IMR-90 (cell line): ENCODE measurements at regions not wholly inside any gene's neighbourhood (a gene's known extent, or its start where the extent isn't known, plus 50 kb on each side); places are given as distances from the start of the nearest gene placed in this dataset.

Source experiments
- ATAC-seq: fragments of 200-7000 bp; cut with Tn5 transposase; 2 replicates; pipeline ENCODE4 v1.9.1; 2020; ENCODE audit warnings: low read depth, mild to moderate bottlenecking, moderate library complexity
- BruUV-seq: library from RNA; stranded (reverse); fragments of 400-500 nt; replicated peaks from 2 replicates; lab custom pipeline; 2021; lab: Mats Ljungman, UMichigan
- CTCF ChIA-PET: fragments of 300-600 bp; formaldehyde crosslinking; extraction: SDS; loops from one replicate; lab custom pipeline; 2021; ENCODE audit warnings: antibody characterized with exemption; lab: Yijun Ruan, JAX
- POLR2A ChIA-PET: fragments of 300-600 bp; sonication (Branson Sonifier 250); formaldehyde crosslinking; loops from one replicate; lab custom pipeline; 2022; ENCODE audit warnings: antibody characterized with exemption; ENCODE audit not compliant: unreplicated experiment; lab: Charles Lee
- DNase-seq: peaks from one replicate; pipeline ENCODE4 v3.0.0; 2013
- H2AFZ ChIP-seq: replicated peaks from 2 replicates; pipeline ENCODE3; 2013; ENCODE audit warnings: low read length, mild to moderate bottlenecking; ENCODE audit not compliant: poor library complexity
- H2AK5ac ChIP-seq: 2 replicates; pipeline ENCODE4 v1.6.1; 2013; ENCODE audit warnings: low read depth, low read length, inconsistent platforms
- H2AK9ac ChIP-seq: replicated peaks from 2 replicates; pipeline ENCODE3; 2013; ENCODE audit warnings: mild to moderate bottlenecking, low read depth, low read length, moderate library complexity; ENCODE audit not compliant: poor library complexity
- H2BK120ac ChIP-seq: 2 replicates; pipeline ENCODE4 v1.6.1; 2013; ENCODE audit warnings: low read depth, low read length, inconsistent platforms
- H2BK15ac ChIP-seq: 3 replicates; pipeline ENCODE4 v1.6.1; 2013; ENCODE audit warnings: low read depth, low read length, inconsistent platforms
- H2BK20ac ChIP-seq: 2 replicates; pipeline ENCODE4 v1.6.1; 2013; ENCODE audit warnings: low read depth, mild to moderate bottlenecking, inconsistent platforms, low read length, moderate library complexity
- H2BK5ac ChIP-seq: 2 replicates; pipeline ENCODE4 v1.6.1; 2013; ENCODE audit warnings: mild to moderate bottlenecking, low read depth, low read length, inconsistent platforms; ENCODE audit not compliant: poor library complexity, severe bottlenecking
- H3K14ac ChIP-seq: replicated peaks from 2 replicates; pipeline ENCODE4 v1.6.1; 2013; ENCODE audit warnings: low read depth, low read length, inconsistent platforms
- H3K18ac ChIP-seq: 2 replicates; pipeline ENCODE4 v1.6.1; 2013; ENCODE audit warnings: low read depth, low read length, control low read depth
- H3K23ac ChIP-seq: 2 replicates; pipeline ENCODE4 v1.6.1; 2013; ENCODE audit warnings: low read depth, low read length, inconsistent platforms
- H3K27ac ChIP-seq: 2 replicates; pipeline ENCODE4 v1.5.1; 2013; ENCODE audit warnings: mild to moderate bottlenecking, control low read depth, low read length; ENCODE audit not compliant: insufficient read depth
- H3K27me3 ChIP-seq: 2 replicates; pipeline ENCODE4 v1.6.1; 2013; ENCODE audit warnings: low read length; ENCODE audit not compliant: control insufficient read depth, insufficient read depth
- H3K36me3 ChIP-seq: 2 replicates; pipeline ENCODE4 v1.6.1; 2013; ENCODE audit warnings: low read length, mixed read lengths; ENCODE audit not compliant: control insufficient read depth, insufficient read depth
- H3K4ac ChIP-seq: 2 replicates; pipeline ENCODE4 v1.6.1; 2013; ENCODE audit warnings: low read depth, low read length, inconsistent platforms
- H3K4me1 ChIP-seq: 2 replicates; pipeline ENCODE4 v1.6.1; 2013; ENCODE audit warnings: low read length, mixed read lengths; ENCODE audit not compliant: control insufficient read depth, insufficient read depth
- H3K4me2 ChIP-seq: 2 replicates; pipeline ENCODE4 v1.6.1; 2013; ENCODE audit warnings: low read depth, mild to moderate bottlenecking, control low read depth, low read length, moderate library complexity
- H3K4me3 ChIP-seq: 2 replicates; pipeline ENCODE4 v1.5.1; 2013; ENCODE audit warnings: low read depth, mild to moderate bottlenecking, control low read depth, low read length, moderate library complexity; ENCODE audit not compliant: insufficient read depth
- H3K56ac ChIP-seq: 2 replicates; pipeline ENCODE4 v1.6.1; 2013; ENCODE audit warnings: low read length, inconsistent platforms; ENCODE audit not compliant: insufficient read depth; ENCODE audit errors: extremely low read depth
- H3K79me1 ChIP-seq, 2 experiments: 2 replicates each; pipeline ENCODE4 v1.6.1; 2013; ENCODE audit warnings: low read length in 2 of 2, inconsistent platforms in 1 of 2, low read depth in 1 of 2
- H3K9ac ChIP-seq: 2 replicates; pipeline ENCODE4 v1.6.1; 2013; ENCODE audit warnings: low read depth, low read length, control low read depth
- H3K9me1 ChIP-seq: 2 replicates; pipeline ENCODE4 v1.6.1; 2013; ENCODE audit warnings: low read length, inconsistent platforms; ENCODE audit not compliant: insufficient read depth
- H3K9me3 ChIP-seq: 2 replicates; pipeline ENCODE4 v1.6.1; 2013; ENCODE audit warnings: low read length; ENCODE audit not compliant: control insufficient read depth, insufficient read depth
- H4K20me1 ChIP-seq: 2 replicates; pipeline ENCODE4 v1.6.1; 2013; ENCODE audit warnings: low read length, inconsistent platforms; ENCODE audit not compliant: insufficient read depth
- H4K5ac ChIP-seq: 2 replicates; pipeline ENCODE4 v1.6.1; 2013; ENCODE audit warnings: mild to moderate bottlenecking, low read depth, low read length, control low read depth
- H4K8ac ChIP-seq, 2 experiments: 2 replicates each; pipeline ENCODE4 v1.6.1; 2013; ENCODE audit warnings: low read depth in 2 of 2, low read length in 2 of 2, control low read depth in 1 of 2, inconsistent platforms in 1 of 2
- H4K91ac ChIP-seq: 2 replicates; pipeline ENCODE4 v1.6.1; 2013; ENCODE audit warnings: low read depth, low read length, inconsistent platforms; ENCODE audit not compliant: insufficient read depth
- BHLHE40 ChIP-seq: fragments of 150-350 bp; IDR thresholded peaks from 2 replicates; pipeline ENCODE4 v1.6.1; 2016; ENCODE audit warnings: mild to moderate bottlenecking, low read depth, low read length
- CEBPB ChIP-seq: IDR thresholded peaks from 2 replicates; pipeline ENCODE4 v1.6.1; 2012; ENCODE audit warnings: low read depth, low read length, improper control_type of control experiment
- CHD1 ChIP-seq: IDR thresholded peaks from 2 replicates; pipeline ENCODE4 v1.6.1; 2012; ENCODE audit warnings: low read depth, low read length, improper control_type of control experiment
- FOS ChIP-seq: fragments of 150-350 bp; IDR thresholded peaks from 2 replicates; pipeline ENCODE4 v1.6.1; 2016; ENCODE audit warnings: low read depth, low read length
- MAFK ChIP-seq: IDR thresholded peaks from 2 replicates; pipeline ENCODE4 v1.6.1; 2012; ENCODE audit warnings: low read depth, low read length, improper control_type of control experiment
- MAZ ChIP-seq: IDR thresholded peaks from 2 replicates; pipeline ENCODE4 v1.6.1; 2012; ENCODE audit warnings: low read depth, mild to moderate bottlenecking, low read length, improper control_type of control experiment, moderate library complexity, borderline replicate concordance
- MXI1 ChIP-seq: IDR thresholded peaks from 2 replicates; pipeline ENCODE4 v1.6.1; 2012; ENCODE audit warnings: low read depth, mild to moderate bottlenecking, low read length, moderate library complexity, borderline replicate concordance
- NFE2L2 ChIP-seq: fragments of 150-350 bp; IDR thresholded peaks from 2 replicates; pipeline ENCODE4 v1.6.1; 2016; ENCODE audit warnings: low read depth, mild to moderate bottlenecking, low read length
- POLR2A ChIP-seq: IDR thresholded peaks from 2 replicates; pipeline ENCODE4 v1.6.1; 2012; ENCODE audit warnings: mild to moderate bottlenecking, low read depth, low read length
- RAD21 ChIP-seq: IDR thresholded peaks from 2 replicates; pipeline ENCODE4 v1.6.1; 2012; ENCODE audit warnings: low read length, improper control_type of control experiment
- RCOR1 ChIP-seq: IDR thresholded peaks from 2 replicates; pipeline ENCODE4 v1.6.1; 2012; ENCODE audit warnings: mild to moderate bottlenecking, low read length, improper control_type of control experiment; ENCODE audit not compliant: insufficient replicate concordance
- RFX5 ChIP-seq: IDR thresholded peaks from 2 replicates; pipeline ENCODE4 v1.8.0; 2012; ENCODE audit warnings: low read depth, mild to moderate bottlenecking, low read length, moderate library complexity
- SMC3 ChIP-seq: fragments of 150-350 bp; IDR thresholded peaks from 2 replicates; pipeline ENCODE4 v1.6.1; 2016; ENCODE audit warnings: low read depth, mild to moderate bottlenecking, antibody characterized with exemption, low read length, moderate library complexity
- WGBS, 2 experiments: methylation state at CpG; one replicate each; pipeline versions ENCODE4 v1.1.5 to v1.1.7; 2013; ENCODE audit warnings: missing lambda C conversion rate in 2 of 2; ENCODE audit not compliant: insufficient read length in 1 of 2; ENCODE audit errors: extremely low coverage in 2 of 2; 5-methylcytosine and 5-hydroxymethylcytosine counted together
- dilution Hi-C: fragments of 300-500 bp; cut with HindIII; formaldehyde crosslinking; loops from one replicate; pipeline ENCODE4 v1.14.3; 2018; ENCODE audit warnings: low sequenced_read_pairs; ENCODE audit not compliant: unreplicated experiment
- in situ Hi-C: fragments of 300-500 bp; cut with MboI; formaldehyde crosslinking; loops from 3 replicates; pipeline ENCODE4 v1.14.3; 2019; ENCODE audit warnings: low sequenced_read_pairs, inconsistent platforms, mixed read lengths
- intact Hi-C: fragments of 100-400 bp; cut with micrococcal nuclease; formaldehyde crosslinking; loops from 2 replicates; pipeline ENCODE4 v1.10.0; 2022
- TF ChIP-seq, protein P1 (sequence below): fragments of 150-350 bp; IDR thresholded peaks from 2 replicates; pipeline ENCODE4 v1.6.1; 2016; ENCODE audit warnings: low read depth, mild to moderate bottlenecking, low read length, moderate library complexity, borderline replicate concordance
- TF ChIP-seq, protein P2 (sequence below): conservative IDR thresholded peaks from 2 replicates; pipeline ENCODE4 v1.5.1; 2012; ENCODE audit warnings: mild to moderate bottlenecking, low read depth, low read length, improper control_type of control experiment
- TF ChIP-seq, protein P3 (sequence below): fragments of 150-350 bp; IDR thresholded peaks from 2 replicates; pipeline ENCODE4 v1.6.1; 2017; ENCODE audit warnings: mild to moderate bottlenecking, antibody characterized with exemption, low read length, low read depth

DNA sequence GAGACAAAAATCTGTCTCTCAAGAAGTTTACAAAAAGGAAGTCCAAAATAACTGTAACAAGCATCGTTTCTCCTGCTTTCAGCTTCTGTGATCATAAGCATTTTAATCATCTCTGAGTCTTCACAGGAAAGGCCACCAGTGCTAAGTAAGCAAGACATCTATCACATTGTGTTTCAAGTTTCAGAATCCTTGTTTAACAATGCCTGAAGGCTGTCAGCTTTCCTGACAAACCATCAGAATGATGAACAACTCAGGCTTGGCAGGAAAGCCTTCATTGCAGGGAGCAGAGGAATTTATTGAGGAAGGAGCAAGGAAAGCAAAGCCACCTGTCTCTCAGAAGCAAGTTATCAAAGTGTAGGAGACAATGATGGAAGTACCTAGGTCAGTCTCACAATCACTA is 143.5 kb upstream of the DAPK1 start:
- intact Hi-C loops: no loop called here
- H2AK5ac ChIP-seq: no peak overlapping the region
- H3K27me3 ChIP-seq: no peaks in the 10 kb centered on the region; the same call in 1 of the 2 replicates
- no peak overlapping the region for H3K14ac ChIP-seq
- H3K4me1 ChIP-seq: no peaks in the 10 kb centered on the region
- H2AFZ ChIP-seq: no peak overlapping the region
- H3K36me3 ChIP-seq: no peaks in the 10 kb centered on the region
- H3K56ac ChIP-seq: no peak overlapping the region
- H2AK9ac ChIP-seq: no peak overlapping the region
- no peak overlapping the region for H2BK5ac ChIP-seq
- H3K9me3 ChIP-seq: no peaks in the 10 kb centered on the region
- no peak overlapping the region for H3K23ac ChIP-seq
- H3K4ac ChIP-seq: no peak overlapping the region
- in situ Hi-C loops: no loop called here
- H3K9ac ChIP-seq: no peak overlapping the region
- WGBS, 2 experiments: no CpG with 5 or more reads among the region's 1 CpG
- H4K5ac ChIP-seq: no peak overlapping the region
- no peak overlapping the region for H3K27ac ChIP-seq
- ATAC-seq (no peak), DNase-seq (no peak)
- BruUV-seq: no TSS peak
- H2BK15ac ChIP-seq: no peak overlapping the region
- POLR2A ChIA-PET: no interaction called here
- TF ChIP-seq CHD1 (no peak), NFE2L2 (no peak), BHLHE40 (no peak), CEBPB (no peak), MAFK (no peak), RCOR1 (no peak), RFX5 (no peak), FOS (no peak), SMC3 (no peak), MAZ (no peak), RAD21 (no peak), POLR2A (no peak), MXI1 (no peak)
- TF ChIP-seq, protein P1, sequence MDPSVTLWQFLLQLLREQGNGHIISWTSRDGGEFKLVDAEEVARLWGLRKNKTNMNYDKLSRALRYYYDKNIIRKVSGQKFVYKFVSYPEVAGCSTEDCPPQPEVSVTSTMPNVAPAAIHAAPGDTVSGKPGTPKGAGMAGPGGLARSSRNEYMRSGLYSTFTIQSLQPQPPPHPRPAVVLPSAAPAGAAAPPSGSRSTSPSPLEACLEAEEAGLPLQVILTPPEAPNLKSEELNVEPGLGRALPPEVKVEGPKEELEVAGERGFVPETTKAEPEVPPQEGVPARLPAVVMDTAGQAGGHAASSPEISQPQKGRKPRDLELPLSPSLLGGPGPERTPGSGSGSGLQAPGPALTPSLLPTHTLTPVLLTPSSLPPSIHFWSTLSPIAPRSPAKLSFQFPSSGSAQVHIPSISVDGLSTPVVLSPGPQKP: no peak
- TF ChIP-seq, protein P2, sequence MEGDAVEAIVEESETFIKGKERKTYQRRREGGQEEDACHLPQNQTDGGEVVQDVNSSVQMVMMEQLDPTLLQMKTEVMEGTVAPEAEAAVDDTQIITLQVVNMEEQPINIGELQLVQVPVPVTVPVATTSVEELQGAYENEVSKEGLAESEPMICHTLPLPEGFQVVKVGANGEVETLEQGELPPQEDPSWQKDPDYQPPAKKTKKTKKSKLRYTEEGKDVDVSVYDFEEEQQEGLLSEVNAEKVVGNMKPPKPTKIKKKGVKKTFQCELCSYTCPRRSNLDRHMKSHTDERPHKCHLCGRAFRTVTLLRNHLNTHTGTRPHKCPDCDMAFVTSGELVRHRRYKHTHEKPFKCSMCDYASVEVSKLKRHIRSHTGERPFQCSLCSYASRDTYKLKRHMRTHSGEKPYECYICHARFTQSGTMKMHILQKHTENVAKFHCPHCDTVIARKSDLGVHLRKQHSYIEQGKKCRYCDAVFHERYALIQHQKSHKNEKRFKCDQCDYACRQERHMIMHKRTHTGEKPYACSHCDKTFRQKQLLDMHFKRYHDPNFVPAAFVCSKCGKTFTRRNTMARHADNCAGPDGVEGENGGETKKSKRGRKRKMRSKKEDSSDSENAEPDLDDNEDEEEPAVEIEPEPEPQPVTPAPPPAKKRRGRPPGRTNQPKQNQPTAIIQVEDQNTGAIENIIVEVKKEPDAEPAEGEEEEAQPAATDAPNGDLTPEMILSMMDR: no peak
- TF ChIP-seq, protein P3, sequence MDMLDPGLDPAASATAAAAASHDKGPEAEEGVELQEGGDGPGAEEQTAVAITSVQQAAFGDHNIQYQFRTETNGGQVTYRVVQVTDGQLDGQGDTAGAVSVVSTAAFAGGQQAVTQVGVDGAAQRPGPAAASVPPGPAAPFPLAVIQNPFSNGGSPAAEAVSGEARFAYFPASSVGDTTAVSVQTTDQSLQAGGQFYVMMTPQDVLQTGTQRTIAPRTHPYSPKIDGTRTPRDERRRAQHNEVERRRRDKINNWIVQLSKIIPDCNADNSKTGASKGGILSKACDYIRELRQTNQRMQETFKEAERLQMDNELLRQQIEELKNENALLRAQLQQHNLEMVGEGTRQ: no peak
- no peaks in the 10 kb centered on the region for H3K9me1 ChIP-seq
- no peak overlapping the region for H2BK20ac ChIP-seq
- no peak overlapping the region for H3K4me3 ChIP-seq
- H2BK120ac ChIP-seq: no peak overlapping the region
- no peak overlapping the region for H4K8ac ChIP-seq
- no peaks in the 10 kb centered on the region for H3K79me1 ChIP-seq
- dilution Hi-C loops: no loop called here
- no peak overlapping the region for H3K4me2 ChIP-seq
- H4K20me1 ChIP-seq: no peaks in the 10 kb centered on the region
- CTCF ChIA-PET: no interaction called here
- H3K18ac ChIP-seq: no peak overlapping the region
- no peak overlapping the region for H4K91ac ChIP-seq
